OCI-M2 (cell line): ENCODE measurements at regions not wholly inside any gene's neighbourhood (a gene's known extent, or its start where the extent isn't known, plus 50 kb on each side); places are given as distances from the start of the nearest gene placed in this dataset.

Experiments used
- DNase-seq: peaks from one replicate; lab custom pipeline; 2025; ENCODE audit not compliant: unreplicated experiment; lab: John Stamatoyannopoulos, UW

DNA sequence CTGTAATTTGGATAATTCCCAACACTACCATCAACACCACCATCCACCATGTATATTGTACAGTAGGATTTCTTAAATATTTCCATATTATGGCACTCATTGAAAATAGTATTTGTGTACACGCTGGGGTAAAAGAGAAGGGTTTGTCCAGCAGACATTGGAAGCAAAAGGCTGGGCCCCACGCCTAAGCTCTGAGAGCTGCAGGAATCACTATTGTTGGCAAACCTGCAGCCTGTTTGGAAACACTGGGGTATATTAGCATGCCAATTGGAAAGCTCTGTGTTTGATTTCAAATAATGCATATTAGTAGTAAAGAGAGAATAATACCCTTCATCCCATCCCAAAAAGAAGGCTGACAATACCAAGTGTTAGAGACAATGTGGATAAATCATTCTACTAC is 81.5 kb upstream of the DPYD start:
- DNase-seq, result no peak

DNA sequence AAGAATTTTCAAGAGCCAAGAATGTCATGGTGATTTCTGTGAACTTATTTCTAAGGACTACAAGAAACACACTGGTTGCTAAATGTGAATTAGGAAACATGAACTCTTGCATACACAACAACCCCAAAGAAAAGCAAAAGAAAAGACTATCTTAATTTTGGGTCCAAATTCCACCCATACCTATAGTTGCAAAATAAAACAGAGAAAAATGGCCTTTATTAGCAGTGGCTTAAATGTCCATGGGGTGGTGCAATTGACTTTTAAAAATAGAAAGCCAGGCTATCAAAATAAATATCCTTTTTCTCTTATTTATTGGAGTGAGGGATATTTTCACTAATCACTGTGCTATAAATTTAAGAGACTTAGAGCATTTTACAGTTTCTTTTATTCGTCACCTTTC is 80.9 kb upstream of the DPYD start:
- DNase-seq, result no peak

DNA sequence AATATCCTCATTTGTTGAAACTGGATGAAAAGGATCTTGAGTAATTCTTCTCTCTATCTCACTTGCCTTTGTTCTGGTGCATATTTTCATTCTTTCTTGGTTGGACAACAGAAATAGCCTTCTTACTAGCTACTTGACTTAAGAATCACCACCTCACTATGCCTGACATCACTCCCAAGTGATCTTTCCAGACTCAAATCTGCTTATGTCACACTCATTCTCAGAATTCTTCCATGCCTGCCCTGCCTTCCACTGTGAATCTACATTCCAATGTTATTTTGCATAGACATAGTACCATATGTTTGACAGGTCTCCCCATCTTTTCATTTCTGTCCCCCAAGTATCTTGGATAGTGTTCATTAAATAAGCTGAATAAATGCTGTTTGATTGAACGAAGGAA is 78.5 kb upstream of the DPYD start:
- no peak for DNase-seq

DNA sequence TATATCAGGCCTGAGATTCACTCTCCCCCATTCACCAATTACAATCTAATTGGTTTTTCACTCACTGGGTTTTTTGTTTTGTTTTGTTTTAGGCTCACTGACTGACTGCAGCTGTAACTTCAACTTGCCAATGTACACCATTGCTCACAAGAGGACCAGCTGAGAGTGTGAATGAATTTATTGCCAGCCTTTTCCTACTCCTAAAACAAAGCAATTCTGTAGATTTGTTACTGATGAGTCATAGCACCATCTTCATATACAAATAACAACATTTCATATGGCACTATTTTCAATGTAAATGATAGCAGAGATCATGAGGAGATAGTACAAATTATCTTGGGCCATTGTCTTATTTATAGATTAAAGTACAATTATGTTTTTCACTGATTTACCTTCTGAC is 76.0 kb upstream of the DPYD start:
- DNase-seq, result no peak

DNA sequence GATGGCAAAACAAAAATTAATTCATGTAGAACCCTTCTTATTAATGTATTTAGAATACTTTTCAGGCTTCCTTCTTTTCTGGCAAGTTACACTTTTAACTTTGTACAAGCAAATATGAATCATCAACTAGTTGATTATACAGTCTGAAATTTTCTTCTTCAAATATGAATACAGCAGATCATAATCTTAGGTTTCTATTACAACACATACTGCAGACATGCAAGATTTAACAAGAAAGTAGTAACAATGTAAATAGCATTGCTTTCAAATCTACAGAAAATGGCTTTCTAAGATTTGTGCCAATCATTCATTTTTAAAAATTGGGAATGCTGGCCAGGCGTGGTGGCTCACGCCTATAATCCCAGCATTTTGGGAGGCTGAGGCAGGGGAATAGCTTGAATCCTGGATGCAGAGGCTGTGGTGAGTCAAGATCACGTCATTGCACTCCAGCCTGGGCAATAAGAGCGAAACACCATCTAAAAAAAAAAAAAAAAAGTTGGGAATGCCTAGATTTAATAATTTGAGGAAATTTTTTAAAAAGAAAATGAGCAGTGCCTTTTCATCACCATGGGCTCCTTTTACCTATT is 68.4 kb upstream of the DPYD start:
- no peak for DNase-seq

DNA sequence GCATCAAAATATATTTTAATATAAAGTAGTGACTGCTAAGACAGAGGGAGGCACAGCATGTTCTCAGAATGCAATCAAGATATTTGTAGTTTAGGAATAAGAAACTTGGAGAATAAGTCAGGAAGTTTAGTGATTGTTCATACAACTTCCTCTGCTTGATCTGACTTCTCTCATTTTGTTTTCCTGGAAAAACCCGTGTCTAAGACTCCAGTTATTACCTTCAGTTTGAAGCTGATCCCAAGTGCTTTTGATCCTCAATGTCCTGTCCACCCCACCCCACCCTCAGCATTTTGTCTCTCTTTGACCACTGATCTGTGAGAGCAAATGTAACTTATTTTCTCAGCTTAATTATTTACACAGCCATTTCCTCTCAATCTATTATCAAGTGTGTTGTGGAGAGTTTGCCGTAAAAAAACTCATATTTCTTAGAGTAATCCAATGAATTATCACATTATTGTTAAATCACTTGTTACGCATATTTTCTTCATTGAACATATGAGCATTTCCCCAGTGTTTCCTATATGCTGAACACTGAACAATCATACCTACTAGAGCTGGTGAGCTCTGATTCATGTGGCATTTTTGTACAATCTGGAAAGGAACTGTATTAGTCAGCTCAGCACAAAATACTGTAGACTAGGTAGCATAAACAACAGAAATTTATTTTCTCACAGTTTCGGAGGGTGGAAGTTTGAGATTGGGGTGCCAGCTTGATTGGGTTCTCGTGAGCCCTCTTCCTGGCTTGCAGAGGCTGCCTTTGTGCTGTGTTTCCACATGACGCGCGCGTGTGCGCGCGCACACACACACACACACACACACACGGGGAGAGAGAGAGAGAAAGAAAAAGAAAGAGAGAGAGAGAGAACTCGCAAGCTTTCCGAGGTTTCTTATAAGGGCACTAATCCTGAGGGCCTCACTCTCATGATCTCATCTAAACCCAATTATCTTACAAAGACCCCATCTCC is 65.5 kb upstream of the DPYD start:
- no peak for DNase-seq

DNA sequence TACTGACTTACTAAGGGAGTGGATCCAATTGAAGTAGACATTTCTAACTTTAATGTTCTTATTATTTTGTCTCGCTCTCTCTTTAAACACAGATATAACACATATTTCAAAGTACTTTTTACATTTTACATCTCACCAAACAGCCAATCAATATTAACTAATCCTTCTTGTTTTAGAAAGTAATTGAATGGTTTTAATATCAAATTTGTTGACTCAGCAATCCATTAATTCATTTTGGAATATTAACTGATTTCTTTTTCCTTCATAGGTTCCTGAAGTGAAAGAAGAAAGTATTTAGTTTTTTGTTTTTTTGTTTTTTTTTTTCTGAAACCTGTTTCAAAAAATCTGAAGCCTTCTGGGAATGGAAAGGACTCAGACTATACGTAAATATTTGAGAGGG is 62.3 kb upstream of the DPYD start:
- no peak for DNase-seq

DNA sequence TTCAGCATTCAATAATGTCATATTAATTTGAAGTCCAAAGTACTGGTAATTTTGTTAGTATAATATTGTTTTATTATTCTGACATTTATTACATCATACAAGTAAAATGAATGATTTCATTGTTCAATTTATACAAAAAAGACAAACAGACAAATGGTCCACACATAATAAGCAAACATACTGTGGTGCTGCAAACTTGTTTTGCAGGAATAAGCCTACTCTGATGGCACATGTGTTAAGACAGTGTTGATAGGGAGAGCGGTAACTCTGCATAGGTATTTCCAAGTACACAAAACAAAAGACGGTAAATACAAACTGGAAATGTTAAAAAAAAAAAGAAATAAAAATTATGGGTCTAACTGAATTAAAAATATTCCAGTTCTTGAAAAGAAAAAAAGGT is 59.7 kb upstream of the DPYD start:
- DNase-seq, result no peak

DNA sequence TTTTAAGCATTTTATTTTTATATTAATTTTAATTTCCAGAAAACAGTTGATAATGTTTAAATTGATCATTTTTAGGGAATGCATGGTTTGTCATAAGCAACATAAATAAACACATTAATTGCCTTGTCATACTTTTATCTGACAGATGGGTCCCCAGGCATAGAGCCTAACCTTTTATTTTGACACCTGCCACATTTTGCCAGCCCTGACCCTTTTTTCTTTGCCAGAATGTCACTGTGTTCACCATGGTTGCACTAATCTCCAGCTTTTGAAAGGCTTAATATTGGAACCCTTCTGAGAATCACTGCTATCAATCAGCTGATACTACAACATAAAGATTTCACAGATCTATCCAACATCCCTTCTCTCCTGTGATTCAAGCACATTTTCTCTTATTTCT is 56.0 kb upstream of the DPYD start:
- no peak for DNase-seq
